GM12864 (cell line): ENCODE measurements at regions not wholly inside any gene's neighbourhood (a gene's known extent, or its start where the extent isn't known, plus 50 kb on each side); places are given as distances from the start of the nearest gene placed in this dataset.

Experiments
- DNase-seq: peaks from one replicate; pipeline ENCODE4 v3.0.0-alpha.2; 2011; ENCODE audit warnings: low read depth
- H3K4me3 ChIP-seq: 2 replicates; pipeline ENCODE4 v1.5.1; 2011; ENCODE audit warnings: mild to moderate bottlenecking, low read depth, low read length, control low read depth
- TF ChIP-seq, protein P1 (sequence below): IDR thresholded peaks from 2 replicates; pipeline ENCODE4 v1.5.1; 2011; ENCODE audit warnings: low read depth, mild to moderate bottlenecking, moderate library complexity, low read length, control low read depth, inconsistent platforms; ENCODE audit errors: missing control alignments

DNA sequence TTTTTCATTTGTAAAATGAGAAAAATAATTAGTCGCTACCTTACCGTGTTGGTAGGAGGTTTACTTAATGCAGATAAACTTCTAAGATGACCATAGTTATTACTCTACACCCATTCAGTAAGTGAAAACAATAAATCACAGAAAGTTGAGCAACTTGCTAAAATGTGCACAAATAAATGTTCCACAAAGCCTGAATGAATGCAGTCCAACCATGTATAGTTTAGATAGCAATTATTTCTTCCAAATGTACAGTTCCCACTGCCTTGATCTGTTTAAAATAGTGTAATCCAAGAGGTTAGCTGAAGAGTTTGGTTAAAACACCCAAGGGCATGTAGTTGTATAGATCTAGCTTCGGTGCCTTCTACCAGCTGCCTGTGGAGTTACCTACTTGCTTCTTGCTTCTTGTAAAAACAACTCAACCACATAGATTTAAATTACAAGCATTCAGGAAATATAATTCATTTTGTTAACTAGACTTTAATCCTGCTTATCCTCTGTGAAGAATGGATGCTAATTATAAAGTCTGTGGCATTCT lies 106.3 kb upstream of the CARD18 start:
- TF ChIP-seq, protein P1, sequence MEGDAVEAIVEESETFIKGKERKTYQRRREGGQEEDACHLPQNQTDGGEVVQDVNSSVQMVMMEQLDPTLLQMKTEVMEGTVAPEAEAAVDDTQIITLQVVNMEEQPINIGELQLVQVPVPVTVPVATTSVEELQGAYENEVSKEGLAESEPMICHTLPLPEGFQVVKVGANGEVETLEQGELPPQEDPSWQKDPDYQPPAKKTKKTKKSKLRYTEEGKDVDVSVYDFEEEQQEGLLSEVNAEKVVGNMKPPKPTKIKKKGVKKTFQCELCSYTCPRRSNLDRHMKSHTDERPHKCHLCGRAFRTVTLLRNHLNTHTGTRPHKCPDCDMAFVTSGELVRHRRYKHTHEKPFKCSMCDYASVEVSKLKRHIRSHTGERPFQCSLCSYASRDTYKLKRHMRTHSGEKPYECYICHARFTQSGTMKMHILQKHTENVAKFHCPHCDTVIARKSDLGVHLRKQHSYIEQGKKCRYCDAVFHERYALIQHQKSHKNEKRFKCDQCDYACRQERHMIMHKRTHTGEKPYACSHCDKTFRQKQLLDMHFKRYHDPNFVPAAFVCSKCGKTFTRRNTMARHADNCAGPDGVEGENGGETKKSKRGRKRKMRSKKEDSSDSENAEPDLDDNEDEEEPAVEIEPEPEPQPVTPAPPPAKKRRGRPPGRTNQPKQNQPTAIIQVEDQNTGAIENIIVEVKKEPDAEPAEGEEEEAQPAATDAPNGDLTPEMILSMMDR: no peak
- no peak for DNase-seq
- H3K4me3 ChIP-seq: no peak overlapping the region

DNA sequence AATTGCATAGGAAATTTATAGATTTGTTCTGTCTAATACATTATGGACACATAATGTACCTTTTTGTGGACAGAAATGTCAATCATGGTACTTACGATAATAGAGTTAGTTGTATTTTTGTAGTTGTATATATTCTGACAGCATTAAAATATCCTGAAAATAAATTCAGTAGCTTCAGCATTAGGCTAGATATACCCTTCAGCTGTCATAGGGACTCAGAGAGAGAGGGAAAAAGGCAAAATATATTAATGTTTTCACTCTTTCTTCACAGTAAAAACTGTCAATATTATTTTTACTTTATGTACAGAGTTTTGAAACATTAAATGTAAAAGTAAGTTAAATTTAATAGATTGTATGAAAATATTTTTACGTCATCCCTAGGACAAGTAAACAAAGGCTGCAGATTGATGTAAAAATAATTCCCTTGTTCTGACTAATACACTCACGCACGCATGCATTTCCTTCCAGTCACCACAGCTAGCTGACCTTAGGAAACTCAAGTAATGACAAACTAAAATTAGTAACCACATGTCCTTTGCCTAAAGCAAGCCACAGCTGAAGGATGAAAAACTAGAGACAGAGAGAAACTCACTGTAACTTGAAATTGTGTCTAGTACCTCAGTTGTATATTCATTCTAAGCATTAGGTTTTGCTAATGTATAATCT lies 104.7 kb upstream of the CARD18 start:
- TF ChIP-seq, protein P1: no peak
- no peak for DNase-seq
- H3K4me3 ChIP-seq: no peak overlapping the region

DNA sequence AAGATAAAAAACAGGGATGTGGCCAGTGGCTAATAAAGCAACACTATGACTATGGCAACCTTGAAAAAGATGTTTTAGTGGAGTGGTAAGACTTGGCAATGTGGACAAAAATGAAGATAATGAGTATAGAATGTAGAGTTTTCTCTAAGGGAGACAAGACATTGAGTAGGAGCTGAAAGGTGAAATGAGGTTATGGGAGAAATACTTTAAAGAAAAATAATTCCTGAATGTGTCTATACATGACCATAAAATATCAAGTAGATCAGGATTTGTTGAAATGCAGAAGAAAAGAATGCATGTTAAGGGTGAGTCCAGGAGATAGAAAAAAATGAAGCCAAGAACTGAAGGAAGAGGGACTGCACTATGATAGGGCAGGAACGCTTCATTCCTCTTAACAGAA lies 101.6 kb upstream of the CARD18 start:
- H3K4me3 ChIP-seq: no peak overlapping the region
- no peak for DNase-seq
- TF ChIP-seq, protein P1: no peak

DNA sequence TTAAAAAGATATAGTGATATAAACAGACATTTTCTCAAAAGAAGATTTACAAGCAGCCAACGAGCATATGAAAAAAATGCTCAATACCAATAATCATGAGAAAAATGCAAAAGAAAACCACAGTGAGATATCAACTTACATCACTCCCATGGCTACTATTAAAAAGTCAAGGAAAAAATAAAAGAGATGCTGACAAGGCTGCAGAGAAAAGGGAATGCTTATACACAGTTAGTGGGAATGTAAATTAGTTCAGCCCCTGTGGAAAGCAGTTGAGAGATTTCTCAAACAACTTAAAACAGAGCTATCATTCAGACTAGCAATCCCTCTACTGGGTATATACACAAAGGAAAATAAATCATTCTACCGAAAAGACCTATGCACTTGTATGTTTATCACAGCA lies 97.1 kb upstream of the CARD18 start:
- no peak overlapping the region for H3K4me3 ChIP-seq
- TF ChIP-seq, protein P1: no peak
- no peak for DNase-seq

DNA sequence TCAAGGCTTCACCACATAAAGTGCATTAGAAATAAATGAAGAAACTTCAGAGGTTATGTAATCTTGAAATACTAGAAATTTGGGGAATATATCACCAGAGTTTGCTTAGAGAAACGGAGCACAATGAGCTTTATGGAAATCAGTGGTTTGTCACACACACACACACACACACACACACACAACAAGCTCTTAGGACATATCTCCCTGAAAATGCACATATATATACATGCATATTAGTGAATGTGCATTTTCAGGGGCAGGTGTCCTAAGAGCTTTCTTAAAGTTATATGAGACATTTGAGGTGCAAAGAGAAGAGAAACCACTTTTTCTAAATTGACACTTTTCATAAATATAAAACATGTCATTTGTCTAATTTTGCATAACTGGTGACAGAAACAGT lies 93.7 kb upstream of the CARD18 start:
- no peak for DNase-seq
- TF ChIP-seq, protein P1: no peak
- H3K4me3 ChIP-seq: no peak overlapping the region

DNA sequence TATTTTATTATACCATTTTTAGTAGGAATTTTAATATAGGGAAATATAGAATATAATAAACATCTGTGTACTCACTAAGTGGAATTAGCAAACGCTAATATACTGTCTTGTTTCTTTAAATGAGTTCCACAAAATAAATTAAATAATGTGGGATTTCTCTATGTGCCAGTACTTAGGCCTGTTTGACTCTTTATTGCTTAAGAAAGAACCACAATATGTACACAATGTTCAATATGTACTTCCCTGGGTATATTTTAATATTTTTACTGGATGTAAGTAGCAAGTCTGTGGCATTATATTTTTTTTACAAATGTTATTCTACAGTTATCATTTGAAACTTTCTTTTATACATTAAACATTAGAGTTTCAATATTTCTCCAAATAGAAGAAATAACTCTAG lies 92.5 kb upstream of the CARD18 start:
- H3K4me3 ChIP-seq: no peak overlapping the region
- DNase-seq: no peak
- TF ChIP-seq, protein P1: no peak

DNA sequence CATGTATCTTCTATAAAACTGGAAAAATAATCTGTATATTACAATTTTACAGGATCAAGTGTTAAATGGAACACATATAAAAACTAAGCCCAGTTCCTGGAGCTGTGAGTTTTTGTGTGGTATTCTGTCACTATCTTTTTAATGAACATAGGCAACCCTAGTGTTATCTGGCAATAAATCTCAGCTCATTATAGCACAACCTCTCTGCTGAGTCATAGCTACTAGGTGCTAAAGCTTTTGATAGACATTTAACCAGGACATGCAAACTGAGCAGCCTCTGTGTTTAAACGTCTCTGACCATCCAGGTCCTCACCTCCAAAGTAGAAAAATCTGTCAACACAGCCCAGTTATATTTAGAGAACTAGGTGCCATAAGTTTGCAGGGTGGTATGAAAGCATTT lies 91.0 kb upstream of the CARD18 start:
- TF ChIP-seq, protein P1: no peak
- DNase-seq: no peak
- no peak overlapping the region for H3K4me3 ChIP-seq
